ENCODE measurements at regions not wholly inside any gene's neighbourhood (a gene's known extent, or its start where the extent isn't known, plus 50 kb on each side); places are given as distances from the start of the nearest gene placed in this dataset.
"Not testable (repeated sequence)": the region's sequence is repeated elsewhere in the genome, so short reads cannot be mapped to it uniquely, and the experiment has no call there.

DNA sequence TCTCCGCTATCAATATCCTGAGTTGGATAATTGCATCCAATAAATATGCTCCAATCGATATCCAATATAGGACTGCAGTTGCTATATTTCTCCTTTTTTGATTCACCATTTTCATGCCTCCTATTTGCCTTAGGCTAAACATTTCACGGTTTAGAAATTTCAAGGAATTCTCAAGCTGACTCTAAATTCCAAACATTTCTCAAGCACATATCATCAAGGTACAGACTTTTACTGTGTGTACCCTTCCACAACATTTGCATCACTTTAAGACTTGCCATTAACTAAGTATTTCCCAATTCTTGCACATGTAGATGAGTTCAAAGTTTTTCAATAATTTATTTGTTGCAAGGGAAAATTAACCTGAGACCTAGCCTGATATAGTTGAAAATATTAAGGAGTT, 795.2 kb upstream of the TMPRSS15 start:
- DNase-seq (ENCODE audit: low read depth in 4 of 4, low spot score in 1 of 4) = no peak

DNA sequence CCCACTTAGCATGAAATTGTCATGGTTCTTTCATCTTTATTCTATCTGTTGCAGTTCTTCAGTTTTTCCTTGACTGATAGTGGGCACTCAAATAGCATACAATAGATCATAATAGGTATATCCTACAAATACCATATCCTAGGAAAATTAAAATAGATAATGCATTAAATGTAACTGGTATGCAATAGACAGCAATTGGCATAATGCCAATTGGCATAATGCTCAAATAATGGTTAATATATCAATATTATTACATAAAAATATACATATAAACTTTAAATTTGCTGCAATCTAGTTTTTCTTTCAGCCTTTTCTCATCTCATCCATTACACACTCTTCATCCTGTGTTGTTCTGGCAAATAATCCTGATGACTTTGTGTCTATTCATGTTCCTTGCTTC, 814.6 kb upstream of the TMPRSS15 start:
- DNase-seq (ENCODE audit: low read depth in 4 of 4, low spot score in 1 of 4) = no peak

DNA sequence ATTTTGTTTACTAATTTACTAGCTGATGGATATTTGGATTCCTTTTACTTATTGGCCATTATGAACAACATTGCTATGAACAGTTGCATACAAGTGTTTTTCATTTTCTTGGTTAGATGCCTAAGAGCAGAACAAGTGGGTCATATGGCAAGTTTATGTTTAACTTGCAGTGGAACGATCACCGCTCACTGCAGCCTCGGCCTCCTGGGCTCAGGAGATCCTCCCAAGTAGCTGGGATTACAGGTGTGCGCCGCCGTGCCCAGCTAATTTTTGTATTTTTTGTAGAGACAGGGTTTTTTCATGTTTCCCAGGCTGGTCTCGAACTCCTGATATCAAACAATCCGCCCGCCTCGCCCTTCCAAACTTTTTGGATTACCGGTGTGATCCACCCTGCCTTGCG, 820.5 kb upstream of the TMPRSS15 start:
- DNase-seq (ENCODE audit: low read depth in 4 of 4, low spot score in 1 of 4) = no peak

DNA sequence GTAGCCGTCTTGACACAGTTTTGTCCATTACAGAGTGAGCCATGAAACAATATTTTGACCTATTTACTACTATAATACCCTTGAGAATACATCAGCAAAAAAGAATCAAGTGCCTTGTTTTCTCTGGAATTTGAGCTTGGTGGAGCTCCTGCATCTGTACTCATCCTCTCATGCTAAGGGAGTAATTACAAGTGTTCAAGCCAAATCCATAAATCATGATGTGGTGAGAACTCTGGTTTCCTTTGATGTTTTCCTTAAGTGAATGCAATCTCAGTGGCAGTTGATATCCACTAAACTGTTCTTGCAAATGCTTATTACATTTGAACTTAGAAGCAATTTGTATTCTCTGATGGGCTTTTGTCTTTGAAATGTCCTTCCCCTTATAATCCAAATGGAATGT, 824.6 kb upstream of the TMPRSS15 start:
- no peak for DNase-seq (ENCODE audit: low read depth in 4 of 4, low spot score in 1 of 4)

DNA sequence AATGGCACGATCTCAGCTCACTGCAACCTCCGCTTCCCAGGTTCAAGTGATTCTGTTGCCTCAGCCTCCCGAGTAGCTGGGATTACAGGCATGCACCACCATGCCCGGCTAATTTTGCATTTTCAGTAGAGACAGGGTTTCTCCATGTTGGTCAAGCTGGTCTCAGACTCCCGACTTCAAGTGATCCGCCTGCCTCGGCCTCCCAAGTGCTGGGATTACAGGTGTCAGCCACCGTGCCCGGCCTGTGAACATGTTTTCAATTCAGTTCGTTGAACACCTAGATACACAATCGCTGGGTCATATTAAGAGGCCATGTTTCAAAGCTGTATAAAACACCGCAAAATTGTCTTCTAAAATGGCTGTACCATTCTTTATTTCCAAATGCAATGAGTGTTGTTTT, 830.3 kb upstream of the TMPRSS15 start:
- DNase-seq (ENCODE audit: low read depth in 4 of 4, low spot score in 1 of 4) = not testable (repeated sequence)

DNA sequence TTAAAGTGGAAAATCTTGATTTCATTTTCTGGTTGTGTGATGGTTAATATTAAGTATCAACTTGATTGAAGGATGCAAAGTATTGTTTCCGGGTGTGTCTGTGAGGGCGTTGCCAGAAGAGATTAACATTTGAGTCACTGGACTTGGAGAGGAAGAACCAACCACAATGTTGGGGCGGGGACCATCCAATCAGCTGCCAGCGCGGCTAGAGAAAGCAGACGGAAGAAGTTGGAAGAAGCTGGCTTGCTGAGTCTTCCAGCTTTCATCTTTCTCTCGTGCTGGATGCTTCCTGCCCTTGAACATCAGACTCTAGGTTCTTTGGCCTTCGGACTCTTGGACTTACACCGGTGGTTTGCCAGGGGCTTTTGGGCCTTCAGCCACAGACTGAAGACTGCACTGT, 832.6 kb upstream of the TMPRSS15 start:
- no peak for DNase-seq (ENCODE audit: low read depth in 4 of 4, low spot score in 1 of 4)

DNA sequence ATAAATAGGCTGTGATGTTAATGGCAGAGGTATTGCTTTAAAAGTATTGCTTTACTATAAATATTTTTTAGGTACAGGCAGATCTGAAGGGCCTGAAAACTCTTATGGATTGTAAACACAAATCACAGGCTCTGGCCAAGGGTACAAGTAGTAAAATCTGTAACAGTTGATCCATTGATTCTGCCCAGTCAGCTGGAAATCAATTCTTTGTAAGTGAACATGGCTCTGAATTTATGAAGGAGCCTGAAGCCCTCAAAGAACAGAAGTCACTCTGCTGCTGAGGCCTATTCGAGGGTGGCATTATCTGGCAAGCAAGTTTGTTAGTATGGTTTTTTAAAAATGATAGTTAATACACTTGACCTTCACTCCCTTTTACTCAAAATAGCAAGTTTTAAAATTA, 834.0 kb upstream of the TMPRSS15 start:
- no peak for DNase-seq (ENCODE audit: low read depth in 4 of 4, low spot score in 1 of 4)

DNA sequence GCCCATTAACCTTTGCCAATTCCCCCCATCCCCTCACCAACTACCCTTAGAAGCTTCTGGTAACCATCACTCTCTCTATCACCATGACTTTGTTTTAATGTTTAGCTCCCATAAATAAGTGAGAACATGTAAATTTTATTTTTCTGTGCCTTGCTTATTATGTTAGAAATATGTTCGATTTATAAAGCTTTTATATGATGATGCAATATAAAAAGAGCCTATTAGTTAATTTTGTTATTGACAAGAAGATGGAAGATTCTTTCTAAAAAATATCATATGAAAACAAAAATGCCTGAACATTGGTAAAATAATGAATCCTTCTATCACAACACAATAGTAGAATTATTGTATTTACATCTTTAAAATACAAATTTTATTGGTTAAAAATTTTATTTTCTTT, 836.1 kb upstream of the TMPRSS15 start:
- no peak for DNase-seq (ENCODE audit: low read depth in 4 of 4, low spot score in 1 of 4)

DNA sequence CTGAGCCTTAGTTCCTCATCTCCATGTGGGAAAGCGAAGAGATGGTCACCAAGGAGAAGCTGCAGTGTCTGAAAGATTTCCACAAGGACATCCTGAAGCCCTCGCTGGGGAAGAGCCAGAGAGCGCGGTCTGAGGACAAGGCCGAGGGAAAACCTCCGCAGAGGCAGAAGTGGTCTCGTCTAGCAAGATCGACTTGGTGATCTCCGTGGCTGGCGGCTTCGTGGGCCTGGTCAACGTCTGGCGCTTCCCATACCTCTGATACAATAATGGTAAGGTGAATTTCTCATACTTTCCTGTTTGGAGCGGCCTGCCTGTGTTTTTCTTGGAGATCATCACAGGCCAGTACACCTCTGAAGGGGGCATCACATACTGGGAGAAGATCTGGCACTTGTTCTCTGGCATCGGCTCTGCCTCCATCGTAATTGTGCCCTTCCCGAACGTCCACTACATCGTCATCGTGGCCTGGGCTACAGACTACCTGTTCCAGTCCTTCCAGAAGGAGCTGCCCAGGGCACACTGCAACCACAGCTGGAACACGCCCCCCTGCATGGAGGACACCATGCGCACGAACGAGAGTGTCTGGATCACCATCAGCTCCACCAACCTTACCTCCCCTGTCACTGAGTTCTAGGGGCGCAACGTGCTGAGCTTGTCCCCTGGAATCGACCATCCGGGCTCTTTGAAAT, 841.1 kb upstream of the TMPRSS15 start:
- no peak for DNase-seq (ENCODE audit: low read depth in 4 of 4, low spot score in 1 of 4)

DNA sequence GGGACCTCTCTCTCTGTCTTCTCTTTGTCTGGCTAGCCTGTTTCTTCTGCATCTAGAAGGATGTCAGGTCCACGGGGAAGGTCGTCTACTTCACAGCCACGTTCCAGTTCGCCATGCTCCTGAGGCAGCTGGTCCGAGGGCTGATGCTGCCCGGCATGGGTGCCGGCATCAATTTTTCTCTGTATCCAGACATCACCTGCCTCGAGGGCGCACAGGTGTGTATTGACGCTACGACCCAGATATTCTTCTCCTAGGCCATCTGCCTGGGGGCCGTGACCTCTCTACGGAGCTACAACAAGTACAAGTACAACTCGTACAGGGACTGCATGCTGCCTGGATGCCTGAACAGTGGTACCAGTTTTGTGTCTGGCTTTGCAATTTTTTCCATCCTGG, 841.6 kb upstream of the TMPRSS15 start:
- DNase-seq (ENCODE audit: low read depth in 4 of 4, low spot score in 1 of 4) = no peak

DNA sequence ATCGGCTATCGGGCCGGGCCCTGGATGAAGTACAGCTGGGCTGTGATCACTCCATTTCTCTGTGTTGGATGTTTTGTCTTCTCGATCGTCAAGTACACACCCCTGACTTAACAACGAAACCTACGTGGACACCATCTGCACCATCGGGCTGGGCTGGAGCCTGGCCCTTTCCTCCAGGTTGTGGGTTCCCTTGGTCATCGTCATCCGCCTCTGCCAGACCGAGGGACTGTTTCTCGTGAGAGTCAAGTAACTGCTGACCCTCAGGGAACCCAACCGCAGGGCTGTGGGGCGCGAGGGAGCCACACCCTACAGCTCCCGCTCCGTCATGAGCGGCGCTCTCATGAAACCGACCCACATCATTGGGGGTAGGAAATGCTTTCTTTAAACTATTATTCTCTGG, 842.4 kb upstream of the TMPRSS15 start:
- no peak for DNase-seq (ENCODE audit: low read depth in 4 of 4, low spot score in 1 of 4)

DNA sequence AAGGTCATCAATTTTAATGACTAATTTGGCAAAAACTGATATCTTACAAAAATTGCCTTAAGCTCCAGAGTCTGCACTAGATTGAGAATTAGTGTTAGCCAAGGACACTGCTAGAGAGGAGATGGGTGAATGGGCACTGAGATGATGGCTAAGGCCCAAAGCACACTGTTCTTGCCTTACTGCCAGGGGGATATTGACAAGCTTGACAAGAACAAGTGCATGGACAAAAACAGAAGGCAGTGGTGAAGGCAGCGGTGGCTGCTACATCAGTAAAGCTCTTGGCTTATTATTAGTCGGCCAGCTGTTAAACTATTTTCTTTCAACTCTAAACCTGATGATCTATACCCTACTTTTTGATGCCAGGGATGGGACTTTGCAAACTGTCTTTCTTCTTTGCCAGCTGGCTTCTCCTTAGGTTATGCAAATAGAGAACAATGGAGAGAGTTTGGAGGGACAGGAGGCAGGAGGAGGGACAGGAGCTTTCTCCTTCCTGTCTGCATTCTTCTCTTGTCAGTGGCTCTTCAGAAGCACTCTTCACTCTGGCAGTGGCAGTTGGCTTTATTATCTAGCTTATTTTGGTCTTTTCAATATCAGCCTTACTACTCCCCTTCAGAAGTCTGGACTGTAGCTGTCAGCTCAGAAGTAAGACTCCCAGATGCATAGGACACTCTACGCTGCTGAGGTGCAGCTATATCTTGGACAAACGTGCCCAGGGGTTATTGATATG, 853.5 kb upstream of the TMPRSS15 start:
- no peak for DNase-seq (ENCODE audit: low read depth in 4 of 4, low spot score in 1 of 4)

DNA sequence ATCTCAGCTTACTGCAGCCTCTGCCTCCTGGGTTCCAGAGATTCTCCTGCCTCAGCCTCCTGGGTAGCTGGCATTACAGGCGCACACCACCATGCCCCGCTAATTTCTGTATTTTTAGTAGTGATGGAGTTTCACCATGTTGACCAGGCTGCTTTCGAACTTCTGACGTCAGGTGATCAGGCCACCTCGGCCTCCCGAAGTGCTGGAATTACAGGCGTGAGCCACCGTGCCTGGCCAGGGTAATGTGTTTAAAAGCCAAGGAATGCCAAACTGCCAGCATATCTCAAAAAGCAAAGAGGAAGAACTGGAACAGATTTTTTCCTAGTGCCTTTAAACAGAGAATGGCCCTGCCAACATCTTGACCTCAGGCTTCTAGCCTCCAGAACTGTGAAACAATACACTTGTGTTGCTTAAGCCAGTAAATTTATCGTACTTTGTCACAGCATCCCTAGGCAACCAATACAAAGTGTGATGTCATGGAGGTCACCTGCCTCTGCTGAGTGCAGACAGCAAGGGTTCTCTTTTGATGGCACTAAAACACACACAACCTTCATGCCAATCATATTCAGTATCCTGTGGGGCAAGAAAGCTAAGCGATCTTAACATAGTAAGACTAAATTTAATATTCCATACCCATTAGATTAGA, 858.3 kb upstream of the TMPRSS15 start:
- DNase-seq (ENCODE audit: low read depth in 4 of 4, low spot score in 1 of 4) = no peak

DNA sequence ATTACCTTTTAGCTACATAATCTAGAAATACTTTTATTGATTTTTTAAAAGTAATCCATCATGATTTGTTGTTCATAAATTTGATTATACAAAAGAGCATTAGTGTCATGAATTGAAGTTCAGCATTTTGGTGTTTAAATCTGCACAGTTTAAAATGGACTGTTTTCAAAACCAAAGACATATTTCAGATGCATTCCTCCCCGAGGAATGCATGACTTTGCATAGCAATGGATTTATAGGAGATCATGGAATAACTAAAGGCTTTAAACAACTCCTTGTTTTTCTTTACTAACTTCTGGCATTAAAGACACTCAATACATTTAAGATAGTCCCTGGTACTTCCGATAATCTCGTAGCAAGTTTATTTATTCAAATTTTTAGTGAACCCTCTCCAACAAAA, 863.1 kb upstream of the TMPRSS15 start:
- DNase-seq (ENCODE audit: low read depth in 4 of 4, low spot score in 1 of 4) = no peak

DNA sequence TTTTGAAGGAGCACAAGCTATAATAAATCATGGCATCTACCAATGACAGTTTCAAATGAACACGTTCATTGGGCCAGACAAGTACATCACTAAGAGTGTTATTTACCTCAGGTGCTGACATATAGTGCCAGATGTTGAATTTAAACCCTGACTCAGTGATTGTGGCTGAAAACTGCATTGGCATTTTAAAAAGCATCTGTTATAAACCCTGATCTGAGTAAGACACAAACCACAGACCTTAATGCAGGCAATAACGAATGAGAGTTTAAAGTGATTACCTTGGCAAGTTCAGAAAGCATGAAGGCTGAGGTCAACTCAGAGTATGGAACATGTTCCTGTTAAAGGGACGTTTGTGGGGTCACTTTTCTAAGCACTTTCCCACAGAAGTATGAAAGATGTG, 865.1 kb upstream of the TMPRSS15 start:
- DNase-seq (ENCODE audit: low read depth in 4 of 4, low spot score in 1 of 4) = no peak

DNA sequence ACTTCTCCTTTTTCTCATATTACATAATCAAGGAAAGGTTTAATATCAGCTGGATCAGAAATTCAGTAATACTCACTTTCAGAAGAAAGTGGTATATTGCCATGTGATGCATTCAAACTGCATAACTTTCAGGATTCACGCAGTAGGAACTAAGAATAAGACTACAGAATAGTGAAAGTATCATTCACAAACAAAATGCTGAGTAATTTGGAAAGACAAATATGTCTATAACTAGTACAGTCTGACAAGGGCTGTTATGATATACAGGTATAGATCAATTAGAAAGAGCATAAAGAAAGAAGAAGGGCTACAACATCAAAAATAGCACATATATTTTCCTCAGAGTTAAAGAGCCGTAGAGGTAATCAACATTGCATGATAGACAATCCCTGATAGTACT, 871.5 kb upstream of the TMPRSS15 start:
- DNase-seq (ENCODE audit: low read depth in 4 of 4, low spot score in 1 of 4) = no peak

DNA sequence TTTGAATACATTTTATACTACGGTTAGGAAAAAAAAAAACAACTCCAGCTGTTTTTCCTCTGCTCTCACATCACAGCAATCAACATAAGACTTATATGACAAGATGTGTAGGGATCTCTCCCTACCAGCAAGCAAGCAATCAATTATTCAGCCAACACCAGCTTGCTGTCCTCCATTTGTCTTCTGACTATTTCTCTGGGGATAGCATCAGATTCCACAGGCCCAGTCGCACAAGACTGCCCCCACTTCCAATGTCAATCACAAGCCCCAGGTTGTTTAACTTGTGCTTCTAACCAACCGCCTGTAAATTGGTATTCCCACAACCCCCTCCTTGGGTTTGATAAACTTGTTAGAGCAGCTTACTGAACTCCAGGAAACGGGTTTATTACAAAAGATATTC, 873.1 kb upstream of the TMPRSS15 start:
- no peak for DNase-seq (ENCODE audit: low read depth in 4 of 4, low spot score in 1 of 4)

DNA sequence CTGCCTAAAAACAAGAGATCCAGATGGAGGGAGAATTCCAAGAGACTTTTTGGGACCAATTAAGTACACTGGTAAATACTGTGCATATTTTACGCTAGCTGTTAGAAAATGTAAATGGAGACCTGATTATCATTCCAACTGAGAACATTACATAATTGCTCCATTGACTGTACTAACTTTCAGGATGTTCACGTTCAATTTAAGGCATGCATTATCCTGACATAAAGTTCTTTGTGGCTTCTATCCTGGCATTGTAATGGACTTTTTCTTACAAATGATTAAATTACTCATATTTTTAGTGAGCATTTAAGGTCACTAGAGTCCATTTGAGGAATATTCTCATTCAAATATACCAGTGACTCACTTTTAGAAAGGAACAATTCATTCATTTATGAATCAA, 883.3 kb upstream of the TMPRSS15 start:
- DNase-seq (ENCODE audit: low read depth in 4 of 4, low spot score in 1 of 4) = no peak

DNA sequence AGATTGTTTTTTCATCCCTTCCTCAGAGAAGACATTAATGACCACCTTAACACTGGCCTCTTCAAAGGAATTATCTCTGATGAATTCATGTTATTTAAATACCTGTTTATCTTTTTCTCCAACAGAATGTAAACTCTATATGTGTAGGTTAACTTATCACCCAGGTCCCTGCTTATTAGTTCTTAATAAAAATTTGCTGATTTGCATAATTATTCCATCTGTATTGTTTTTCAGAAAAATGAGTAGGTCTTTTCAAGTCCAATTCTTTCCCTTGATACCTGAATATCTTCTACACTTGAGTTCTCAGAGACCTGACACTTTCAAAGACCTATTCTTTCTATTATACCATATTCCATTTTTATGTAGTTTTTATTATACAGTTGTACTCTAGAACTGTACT, 886.7 kb upstream of the TMPRSS15 start:
- DNase-seq (ENCODE audit: low read depth in 4 of 4, low spot score in 1 of 4) = no peak

DNA sequence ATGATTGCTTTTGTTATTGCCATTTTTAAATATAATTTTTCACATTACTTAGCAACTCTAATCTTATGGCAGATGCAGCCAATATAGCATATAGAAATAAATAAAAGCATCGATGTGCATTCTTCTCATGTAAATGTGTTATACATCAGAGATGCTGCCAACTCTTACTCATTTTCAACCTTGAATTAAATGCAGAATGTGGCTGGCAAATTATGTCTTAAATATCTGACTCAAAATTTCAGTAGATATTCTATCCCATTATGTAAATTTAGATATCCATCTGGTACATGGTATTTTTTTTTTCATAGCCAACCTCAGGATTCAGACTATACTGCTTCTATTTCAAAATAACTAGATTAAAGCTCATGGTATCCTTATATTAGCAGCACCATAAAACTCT, 916.7 kb upstream of the TMPRSS15 start:
- DNase-seq (ENCODE audit: low read depth in 4 of 4, low spot score in 1 of 4) = no peak

DNA sequence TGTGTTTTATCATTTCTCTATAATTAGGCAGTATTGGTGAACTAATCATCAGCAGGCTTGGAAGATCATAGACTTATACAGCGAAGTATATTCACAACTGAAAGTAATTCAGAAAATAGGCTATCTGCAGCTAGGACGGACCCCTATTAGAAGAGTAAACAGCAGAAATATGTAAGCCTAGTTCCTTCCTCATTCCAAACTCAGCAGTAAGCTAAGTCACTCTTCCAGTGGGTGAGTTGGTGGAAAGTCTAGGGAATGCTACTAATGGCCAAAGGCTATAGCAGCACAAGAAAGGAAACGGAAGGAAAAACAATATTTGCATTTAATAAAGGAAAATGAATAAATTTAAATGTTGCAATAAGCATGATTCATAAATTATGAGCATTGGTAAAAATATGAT, 918.1 kb upstream of the TMPRSS15 start:
- no peak for DNase-seq (ENCODE audit: low read depth in 4 of 4, low spot score in 1 of 4)

DNA sequence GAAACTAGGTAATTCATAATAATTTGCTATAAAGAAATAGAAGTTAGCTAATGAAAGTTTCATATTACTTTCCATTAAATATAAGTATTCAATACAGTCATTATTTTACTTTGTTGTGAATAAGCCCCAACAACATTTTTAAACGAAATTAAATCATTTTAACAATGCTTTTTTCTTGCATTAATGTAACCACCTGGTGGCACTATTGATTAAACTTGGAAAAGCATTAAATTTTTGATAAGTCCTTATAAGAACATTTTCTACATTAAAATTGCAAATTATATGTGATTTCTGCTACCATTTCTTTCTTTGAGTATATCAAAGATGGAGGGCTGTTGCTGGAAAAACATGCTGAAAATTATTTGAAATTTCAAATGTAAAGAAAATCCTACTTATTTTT, 918.8 kb upstream of the TMPRSS15 start:
- DNase-seq (ENCODE audit: low read depth in 4 of 4, low spot score in 1 of 4) = no peak

Data from stimulated activated CD4-positive, alpha-beta T cell treated with anti-CD3 and anti-CD28 coated beads, Interleukin-1b, Interleukin-23, amount 100 ng/mL, for 24 hours (primary cell).